Esophagus squamous epithelium (tissue), 4 donors: ENCODE measurements at regions not wholly inside any gene's neighbourhood (a gene's known extent, or its start where the extent isn't known, plus 50 kb on each side); places are given as distances from the start of the nearest gene placed in this dataset.

ENCODE experiments used
- CTCF ChIP-seq, 6 experiments: fragments of 450-650 bp in 4 of 6; fragments of 200-600 bp in 2 of 6; sonication (generic) in 2 of 6; IDR thresholded peaks; one replicate each; pipeline ENCODE4 v1.5.1; 2016 to 2019; ENCODE audit warnings: antibody characterized with exemption in 6 of 6, mild to moderate bottlenecking in 4 of 6, moderate library complexity in 4 of 6
- POLR2A ChIP-seq, 4 donors: fragments of 450-650 bp; IDR thresholded peaks; one replicate each; pipeline ENCODE4 v1.6.1; 2017; ENCODE audit warnings: antibody characterized with exemption in 4 of 4, mild to moderate bottlenecking in 4 of 4, moderate library complexity in 3 of 4

- TF ChIP-seq CTCF (IDR thresholded peaks at IDR 0.05) (no peak), POLR2A (IDR thresholded peaks at IDR 0.05) (no peak)
Observed at GRCh38 chr5:98606961-98607360, 166.5 kb upstream of the RGMB start.
